ENCODE measurements at regions not wholly inside any gene's neighbourhood (a gene's known extent, or its start where the extent isn't known, plus 50 kb on each side); places are given as distances from the start of the nearest gene placed in this dataset.

GRCh38 chr10:59957975-59958374 is 51.6 kb upstream of the CCDC6 start:
- H3K9ac ChIP-seq: no peak overlapping the region
- no peaks in the 10 kb centered on the region for H3K27me3 ChIP-seq (ENCODE audit: control insufficient read depth, insufficient read depth, low read length)
- H3K4me3 ChIP-seq (ENCODE audit: low read depth, low read length): no peak overlapping the region
- H3K27ac ChIP-seq: no peak overlapping the region
- no peak overlapping the region for H3K4me2 ChIP-seq (ENCODE audit: low read length)
- no peaks in the 10 kb centered on the region for H3K9me3 ChIP-seq (ENCODE audit: control insufficient read depth, low read length)
- H3K79me2 ChIP-seq: no peaks in the 10 kb centered on the region
- no peak for TF ChIP-seq CTCF (IDR thresholded peaks at IDR 0.05)
- H3K36me3 ChIP-seq (ENCODE audit: control insufficient read depth, insufficient read depth, low read length): no peaks in the 10 kb centered on the region
- peaks cover 3% of the 10 kb centered on the region for H3K4me1 ChIP-seq
- H2AFZ ChIP-seq: no peak overlapping the region

Measured in parathyroid adenoma (tissue), 2 donors.